Glutamatergic neuron (in vitro differentiated cells): ENCODE measurements at regions not wholly inside any gene's neighbourhood (a gene's known extent, or its start where the extent isn't known, plus 50 kb on each side); places are given as distances from the start of the nearest gene placed in this dataset.

ENCODE experiments used
- DNase-seq: peaks from one replicate; pipeline ENCODE4 v3.0.0; 2022
- H3K27ac Mint-ChIP-seq: one replicate; pipeline ENCODE4 v1.8.0; 2020; ENCODE audit warnings: mild to moderate bottlenecking, mixed read lengths, inconsistent platforms; ENCODE audit not compliant: unreplicated experiment
- H3K27me3 Mint-ChIP-seq: one replicate; pipeline ENCODE4 v1.8.0; 2020; ENCODE audit warnings: mild to moderate bottlenecking, moderate library complexity, mixed read lengths, inconsistent platforms; ENCODE audit not compliant: unreplicated experiment
- H3K36me3 Mint-ChIP-seq: one replicate; pipeline ENCODE4 v1.8.0; 2020; ENCODE audit warnings: mild to moderate bottlenecking, mixed read lengths, inconsistent platforms; ENCODE audit not compliant: unreplicated experiment
- H3K4me1 Mint-ChIP-seq: one replicate; pipeline ENCODE4 v1.8.0; 2020; ENCODE audit warnings: mild to moderate bottlenecking, low read depth, mixed read lengths, inconsistent platforms; ENCODE audit not compliant: unreplicated experiment
- H3K4me3 Mint-ChIP-seq: one replicate; pipeline ENCODE4 v1.8.0; 2020; ENCODE audit warnings: mild to moderate bottlenecking, mixed read lengths, inconsistent platforms; ENCODE audit not compliant: unreplicated experiment
- H3K9me3 Mint-ChIP-seq: one replicate; pipeline ENCODE4 v1.8.0; 2020; ENCODE audit warnings: mild to moderate bottlenecking, moderate library complexity, mixed read lengths, inconsistent platforms; ENCODE audit not compliant: unreplicated experiment
- TF ChIP-seq, protein P1 (sequence below): fragments of 200-600 bp; sonication (generic); IDR thresholded peaks from one replicate; pipeline ENCODE4 v1.5.0; 2021; ENCODE audit not compliant: partially characterized antibody, unreplicated experiment

DNA sequence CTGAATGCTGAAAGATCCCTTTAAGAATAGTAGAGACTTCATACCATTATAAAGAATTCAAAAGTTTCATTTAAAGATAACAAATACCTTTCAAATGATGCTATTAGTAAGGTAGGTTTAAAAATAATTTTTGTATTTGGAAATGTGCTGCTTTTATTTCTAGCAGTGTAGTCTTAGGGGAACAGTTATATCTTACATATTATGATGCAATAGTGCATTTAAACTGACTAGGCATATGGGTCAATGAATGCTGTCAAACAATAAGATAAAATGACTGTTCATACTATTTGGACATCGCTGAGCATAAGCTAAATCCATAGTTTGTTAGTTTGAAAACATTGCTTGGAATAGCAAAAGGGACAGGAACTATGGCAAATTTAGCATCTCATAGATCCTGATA is 354.8 kb upstream of the SEMA3A start:
- Mint-ChIP-seq H3K27me3 (no peaks in the 10 kb centered on the region), H3K36me3 (no peaks in the 10 kb centered on the region), H3K4me3 (no peak overlapping the region), H3K27ac (no peak overlapping the region), H3K4me1 (peaks cover 1% of the 10 kb centered on the region), H3K9me3 (no peaks in the 10 kb centered on the region)
- TF ChIP-seq, protein P1, sequence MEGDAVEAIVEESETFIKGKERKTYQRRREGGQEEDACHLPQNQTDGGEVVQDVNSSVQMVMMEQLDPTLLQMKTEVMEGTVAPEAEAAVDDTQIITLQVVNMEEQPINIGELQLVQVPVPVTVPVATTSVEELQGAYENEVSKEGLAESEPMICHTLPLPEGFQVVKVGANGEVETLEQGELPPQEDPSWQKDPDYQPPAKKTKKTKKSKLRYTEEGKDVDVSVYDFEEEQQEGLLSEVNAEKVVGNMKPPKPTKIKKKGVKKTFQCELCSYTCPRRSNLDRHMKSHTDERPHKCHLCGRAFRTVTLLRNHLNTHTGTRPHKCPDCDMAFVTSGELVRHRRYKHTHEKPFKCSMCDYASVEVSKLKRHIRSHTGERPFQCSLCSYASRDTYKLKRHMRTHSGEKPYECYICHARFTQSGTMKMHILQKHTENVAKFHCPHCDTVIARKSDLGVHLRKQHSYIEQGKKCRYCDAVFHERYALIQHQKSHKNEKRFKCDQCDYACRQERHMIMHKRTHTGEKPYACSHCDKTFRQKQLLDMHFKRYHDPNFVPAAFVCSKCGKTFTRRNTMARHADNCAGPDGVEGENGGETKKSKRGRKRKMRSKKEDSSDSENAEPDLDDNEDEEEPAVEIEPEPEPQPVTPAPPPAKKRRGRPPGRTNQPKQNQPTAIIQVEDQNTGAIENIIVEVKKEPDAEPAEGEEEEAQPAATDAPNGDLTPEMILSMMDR = no peak
- no peak for DNase-seq

DNA sequence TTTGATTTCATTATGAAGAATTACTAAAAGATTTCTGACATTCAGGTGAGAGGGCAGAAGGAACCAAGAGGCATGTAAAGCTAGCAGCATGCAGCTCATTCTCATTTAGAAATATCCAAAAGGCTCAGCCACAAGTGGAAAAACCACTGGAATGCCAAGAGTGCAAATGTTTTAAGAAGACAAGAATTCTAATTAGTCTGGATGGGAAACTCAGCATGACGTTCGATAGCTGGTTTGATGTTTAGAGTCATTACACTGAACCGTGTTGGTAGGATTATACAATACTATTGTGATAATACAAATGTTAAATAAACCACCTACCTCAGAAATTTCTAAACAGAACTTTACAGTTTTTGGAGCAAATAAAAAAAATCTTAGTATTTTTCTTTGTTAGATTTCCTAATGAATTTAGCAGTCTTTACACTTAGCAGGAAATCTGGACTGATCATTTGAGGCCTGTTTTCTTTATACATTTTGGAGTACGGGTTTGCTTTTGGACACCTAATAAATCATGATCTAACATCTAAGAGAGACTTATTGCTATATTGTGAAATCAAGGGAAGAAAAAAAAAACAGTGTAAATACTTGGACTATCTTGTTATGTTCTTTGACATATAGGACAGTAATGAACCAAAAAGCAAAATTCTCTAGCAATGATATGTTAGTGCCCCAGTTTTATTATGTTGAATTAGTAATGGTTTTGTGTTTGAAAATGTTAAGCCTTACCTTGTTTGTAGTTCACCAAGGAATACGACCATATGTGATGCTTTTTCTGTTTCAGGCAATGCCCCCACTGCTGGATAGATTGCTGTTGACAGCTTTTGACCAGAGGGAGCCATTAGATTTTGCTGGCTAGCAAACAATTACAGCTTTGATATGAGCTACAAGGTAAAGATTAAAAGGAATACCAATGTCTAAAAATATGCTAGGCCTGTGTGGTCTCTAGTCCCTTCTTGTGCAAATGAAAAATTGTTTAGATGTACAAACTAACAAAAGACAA is 354.1 kb upstream of the SEMA3A start:
- no peak for DNase-seq
- no peaks in the 10 kb centered on the region for H3K36me3 Mint-ChIP-seq
- TF ChIP-seq, protein P1 = no peak
- H3K27me3 Mint-ChIP-seq = no peaks in the 10 kb centered on the region
- H3K4me1 Mint-ChIP-seq = peaks cover 1% of the 10 kb centered on the region
- no peak overlapping the region for H3K4me3 Mint-ChIP-seq
- no peaks in the 10 kb centered on the region for H3K9me3 Mint-ChIP-seq
- H3K27ac Mint-ChIP-seq = peak overlapping the region; percentile 24

DNA sequence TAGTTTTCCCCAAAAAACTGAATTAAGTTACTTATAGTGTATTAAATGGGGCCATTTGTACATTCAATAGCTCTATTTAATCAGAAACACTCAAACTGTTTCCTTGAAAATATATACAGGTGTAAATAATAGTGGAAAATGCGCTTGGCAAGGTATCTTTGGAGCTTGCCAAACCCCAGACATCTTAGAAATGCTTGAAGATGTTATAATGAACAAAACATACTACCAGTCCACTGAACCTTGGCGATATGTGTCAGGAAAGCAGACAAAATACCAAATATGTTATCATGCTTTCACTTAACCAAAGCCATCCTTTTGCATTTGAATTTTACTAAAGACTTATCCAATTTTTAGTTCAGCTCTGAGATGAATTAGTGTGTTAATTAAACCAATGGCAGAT is 352.7 kb upstream of the SEMA3A start:
- no peak overlapping the region for H3K27ac Mint-ChIP-seq
- DNase-seq = no peak
- H3K4me3 Mint-ChIP-seq = no peak overlapping the region
- no peaks in the 10 kb centered on the region for H3K9me3 Mint-ChIP-seq
- H3K36me3 Mint-ChIP-seq = no peaks in the 10 kb centered on the region
- H3K4me1 Mint-ChIP-seq = peaks cover 1% of the 10 kb centered on the region
- TF ChIP-seq, protein P1 = no peak
- H3K27me3 Mint-ChIP-seq = peaks cover 2% of the 10 kb centered on the region

DNA sequence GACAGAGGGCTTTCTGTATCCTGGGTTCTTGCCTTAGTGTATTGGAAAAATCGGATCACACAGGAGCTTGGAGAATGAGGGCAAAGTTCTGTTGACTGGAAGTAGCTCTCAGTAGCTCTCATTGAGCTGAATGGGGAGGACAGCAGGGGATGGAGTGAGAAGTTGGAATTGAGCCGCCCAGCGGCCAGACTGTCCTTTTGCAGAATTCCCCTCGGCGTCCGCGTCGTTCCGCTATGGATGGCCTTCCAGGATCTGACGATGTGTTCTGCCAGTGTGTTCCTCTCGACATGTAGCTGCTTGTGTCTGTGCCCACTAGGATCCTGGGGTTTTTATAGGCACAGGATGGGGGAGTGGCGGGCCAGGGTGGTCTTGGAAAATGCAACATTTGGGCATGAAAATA is 351.8 kb upstream of the SEMA3A start:
- peaks cover 2% of the 10 kb centered on the region for H3K27me3 Mint-ChIP-seq
- TF ChIP-seq, protein P1 = no peak
- DNase-seq = no peak
- no peak overlapping the region for H3K27ac Mint-ChIP-seq
- no peaks in the 10 kb centered on the region for H3K9me3 Mint-ChIP-seq
- H3K4me3 Mint-ChIP-seq = no peak overlapping the region
- H3K36me3 Mint-ChIP-seq = no peaks in the 10 kb centered on the region
- H3K4me1 Mint-ChIP-seq = peaks cover 1% of the 10 kb centered on the region

DNA sequence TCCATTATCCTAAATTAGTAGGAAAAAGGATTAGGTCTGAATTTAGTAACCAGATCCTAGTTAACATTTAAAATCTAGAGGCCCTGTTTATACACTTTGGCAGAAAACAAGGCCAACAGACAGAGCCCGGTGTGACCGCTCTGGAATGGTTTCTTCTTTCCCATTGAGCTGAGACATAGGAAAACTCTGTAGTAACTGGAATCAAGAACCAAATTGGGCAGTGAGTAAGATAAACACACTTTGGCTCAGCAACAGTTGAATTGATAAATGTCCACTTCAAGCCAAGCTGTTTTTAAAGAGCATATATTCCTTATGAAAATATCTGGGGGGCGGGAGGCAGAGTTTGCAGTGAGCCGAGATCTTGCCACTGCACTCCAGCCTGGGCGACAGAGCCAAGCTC is 343.7 kb upstream of the SEMA3A start:
- H3K4me1 Mint-ChIP-seq = peaks cover 2% of the 10 kb centered on the region
- peaks cover 2% of the 10 kb centered on the region for H3K27me3 Mint-ChIP-seq
- no peaks in the 10 kb centered on the region for H3K36me3 Mint-ChIP-seq
- peaks cover 2% of the 10 kb centered on the region for H3K9me3 Mint-ChIP-seq
- no peak for DNase-seq
- H3K27ac Mint-ChIP-seq = no peak overlapping the region
- H3K4me3 Mint-ChIP-seq = no peak overlapping the region
- TF ChIP-seq, protein P1 = no peak
